ENCODE measurements at regions not wholly inside any gene's neighbourhood (a gene's known extent, or its start where the extent isn't known, plus 50 kb on each side); places are given as distances from the start of the nearest gene placed in this dataset.
"Not testable (repeated sequence)": the region's sequence is repeated elsewhere in the genome, so short reads cannot be mapped to it uniquely, and the experiment has no call there.

GRCh38 chr11:82396639-82397038, 337.0 kb downstream of the FAM181B start:
- not testable (repeated sequence) for TF ChIP-seq SUZ12 (IDR thresholded peaks at IDR 0.05; ENCODE audit: extremely low read depth, insufficient read depth, insufficient read length); ZNF274 (IDR thresholded peaks at IDR 0.05; ENCODE audit: low read depth, low read length)
